Lower leg skin (tissue), 4 donors: ENCODE measurements at regions not wholly inside any gene's neighbourhood (a gene's known extent, or its start where the extent isn't known, plus 50 kb on each side); places are given as distances from the start of the nearest gene placed in this dataset.

Experiments
- DNase-seq, 2 donors: peaks; one replicate each; pipeline ENCODE4 v3.0.0-alpha.2; 2019; ENCODE audit warnings: low spot score in 2 of 2
- H3K4me3 ChIP-seq: fragments of 200-600 bp; sonication (generic); 2 replicates; pipeline ENCODE4 v1.5.1; 2017; ENCODE audit warnings: mild to moderate bottlenecking, low read depth; ENCODE audit not compliant: poor library complexity, severe bottlenecking
- POLR2A ChIP-seq, 2 donors: fragments of 450-650 bp; IDR thresholded peaks; one replicate each; pipeline ENCODE4 v1.6.1; 2016 to 2017; ENCODE audit warnings: antibody characterized with exemption in 2 of 2, mild to moderate bottlenecking in 1 of 2, moderate library complexity in 1 of 2
- WGBS, 2 donors: methylation state at CpG; one replicate each; pipeline ENCODE4 v1.1.5; 2018; 5-methylcytosine and 5-hydroxymethylcytosine counted together
- intact Hi-C: fragments of 100-400 bp; cut with DNase I; formaldehyde crosslinking; loops from one replicate; pipeline ENCODE4 v1.15.0; 2023; ENCODE audit warnings: low total_unique reads
- TF ChIP-seq, protein P1 (sequence below), 3 donors: fragments of 450-650 bp; IDR thresholded peaks; one replicate each; pipeline ENCODE4 v1.5.1; 2016; ENCODE audit warnings: antibody characterized with exemption in 3 of 3, mild to moderate bottlenecking in 3 of 3, moderate library complexity in 2 of 3

DNA sequence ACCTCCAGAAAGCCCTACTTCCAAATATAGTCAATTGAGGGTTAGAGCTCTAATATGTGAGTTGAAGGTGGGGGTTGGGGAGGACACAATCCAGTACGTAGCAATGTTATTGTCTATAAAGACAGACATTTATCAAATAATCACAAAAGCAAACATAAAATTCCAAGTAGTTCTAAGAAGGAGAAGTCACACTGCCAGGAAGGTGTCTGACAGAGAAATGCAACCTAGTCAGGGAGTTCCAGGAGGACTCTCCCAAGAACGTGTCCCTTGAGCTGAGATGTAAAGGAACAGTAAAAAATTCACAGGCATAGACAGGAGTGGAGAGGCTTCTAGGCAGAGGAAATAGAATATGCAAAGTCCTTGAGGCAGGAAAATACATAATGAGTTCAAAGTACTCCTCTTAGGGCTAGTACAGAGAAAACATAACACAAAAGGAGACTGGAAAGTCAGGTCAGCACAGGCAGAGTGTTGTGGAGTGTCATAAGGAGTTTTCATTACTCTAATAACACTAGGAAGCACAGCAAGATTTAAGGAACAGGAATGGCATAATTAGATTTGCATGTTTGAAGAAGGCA is 277.6 kb upstream of the STT3B start:
- DNase-seq: no peak
- no peak overlapping the region for H3K4me3 ChIP-seq
- WGBS, 2 donors: 58 to 73% methylated on average over 2 of the region's 2 CpGs
- intact Hi-C loops: no loop called here
- TF ChIP-seq, protein P1, sequence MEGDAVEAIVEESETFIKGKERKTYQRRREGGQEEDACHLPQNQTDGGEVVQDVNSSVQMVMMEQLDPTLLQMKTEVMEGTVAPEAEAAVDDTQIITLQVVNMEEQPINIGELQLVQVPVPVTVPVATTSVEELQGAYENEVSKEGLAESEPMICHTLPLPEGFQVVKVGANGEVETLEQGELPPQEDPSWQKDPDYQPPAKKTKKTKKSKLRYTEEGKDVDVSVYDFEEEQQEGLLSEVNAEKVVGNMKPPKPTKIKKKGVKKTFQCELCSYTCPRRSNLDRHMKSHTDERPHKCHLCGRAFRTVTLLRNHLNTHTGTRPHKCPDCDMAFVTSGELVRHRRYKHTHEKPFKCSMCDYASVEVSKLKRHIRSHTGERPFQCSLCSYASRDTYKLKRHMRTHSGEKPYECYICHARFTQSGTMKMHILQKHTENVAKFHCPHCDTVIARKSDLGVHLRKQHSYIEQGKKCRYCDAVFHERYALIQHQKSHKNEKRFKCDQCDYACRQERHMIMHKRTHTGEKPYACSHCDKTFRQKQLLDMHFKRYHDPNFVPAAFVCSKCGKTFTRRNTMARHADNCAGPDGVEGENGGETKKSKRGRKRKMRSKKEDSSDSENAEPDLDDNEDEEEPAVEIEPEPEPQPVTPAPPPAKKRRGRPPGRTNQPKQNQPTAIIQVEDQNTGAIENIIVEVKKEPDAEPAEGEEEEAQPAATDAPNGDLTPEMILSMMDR (IDR thresholded peaks at IDR 0.05): no peak
- TF ChIP-seq POLR2A (IDR thresholded peaks at IDR 0.05): no peak

DNA sequence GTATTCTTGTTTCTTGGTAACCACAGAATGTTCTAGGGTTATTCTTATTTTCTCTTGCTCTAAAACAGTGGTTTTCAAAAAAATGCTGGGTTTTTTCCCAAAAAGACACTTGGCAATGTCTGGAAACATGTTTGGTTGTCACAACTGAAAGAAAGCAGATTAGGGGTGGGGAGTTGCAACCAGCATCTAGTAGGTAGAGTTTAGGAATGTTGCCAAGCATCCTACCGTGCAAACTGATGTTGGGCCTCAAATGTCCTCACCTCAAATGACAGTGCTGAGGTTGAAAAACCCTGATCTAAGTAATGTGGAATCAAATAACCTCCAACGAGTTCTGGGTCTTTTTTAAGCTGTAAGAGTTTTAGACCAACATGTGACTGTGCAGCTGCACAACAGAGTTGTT is 270.5 kb upstream of the STT3B start:
- intact Hi-C loops: no loop called here
- TF ChIP-seq, protein P1 (IDR thresholded peaks at IDR 0.05): no peak
- no peak for TF ChIP-seq POLR2A (IDR thresholded peaks at IDR 0.05)
- no peak overlapping the region for H3K4me3 ChIP-seq
- WGBS, 2 donors: 77 to 79% methylated on average over 2 of the region's 2 CpGs
- no peak for DNase-seq

DNA sequence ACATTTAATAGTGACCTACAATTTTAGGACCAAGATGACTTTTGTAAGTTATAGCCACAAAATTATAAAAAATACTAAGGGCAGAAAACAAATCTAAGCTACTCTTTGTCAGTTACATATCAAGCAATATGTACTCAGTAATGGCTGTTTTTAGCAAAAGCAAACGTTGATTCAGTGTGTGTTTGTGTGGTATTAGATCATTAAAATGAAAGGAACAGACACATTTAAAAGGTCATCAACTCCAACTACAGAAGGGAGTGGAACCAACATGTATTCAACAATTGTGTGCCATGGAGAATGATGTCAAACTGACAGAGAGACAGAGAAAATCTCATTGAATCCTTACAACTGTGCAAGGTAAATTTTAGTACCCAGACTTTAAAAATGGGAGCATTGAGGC is 268.8 kb upstream of the STT3B start:
- intact Hi-C loops: no loop called here
- 67 to 71% methylated on average over 1 of the region's 1 CpG for WGBS, 2 donors
- TF ChIP-seq, protein P1 (IDR thresholded peaks at IDR 0.05): no peak
- TF ChIP-seq POLR2A (IDR thresholded peaks at IDR 0.05): no peak
- no peak for DNase-seq
- no peak overlapping the region for H3K4me3 ChIP-seq

DNA sequence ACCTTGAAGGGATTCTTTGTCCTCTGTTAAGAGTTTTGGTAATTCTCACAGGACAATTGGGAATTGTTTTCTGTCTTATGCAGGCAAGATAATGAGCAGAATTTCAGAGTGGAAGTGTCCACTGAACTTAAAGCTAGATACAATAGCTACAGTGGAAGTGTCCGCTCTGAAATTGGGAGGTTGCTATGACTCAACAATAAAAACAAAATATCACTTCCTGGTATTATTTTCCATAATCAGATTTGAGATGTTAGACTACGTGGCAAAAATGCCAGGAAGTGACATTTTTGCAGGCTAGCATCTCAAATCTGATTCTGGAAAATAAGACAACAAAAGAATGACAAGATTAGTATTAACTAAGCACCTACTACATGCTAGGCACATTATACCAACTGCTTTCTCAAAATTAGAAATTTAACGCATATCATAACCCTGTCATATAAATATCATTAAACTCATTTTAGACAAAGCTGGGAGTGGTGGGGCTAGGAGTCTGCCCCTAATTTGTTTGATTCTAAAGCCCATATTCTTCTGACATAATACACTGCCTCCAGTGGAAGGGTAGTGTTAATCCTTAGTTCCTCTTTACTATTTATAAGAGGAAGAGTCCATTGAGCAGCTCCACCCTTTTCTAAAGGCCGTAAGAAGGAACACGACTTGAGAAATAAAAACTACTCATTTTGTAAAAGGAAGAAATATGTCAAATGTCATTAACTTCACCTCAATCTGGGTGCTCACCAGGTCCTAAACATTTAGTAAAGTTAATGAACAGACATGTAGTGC is 266.9 kb upstream of the STT3B start:
- DNase-seq: no peak
- intact Hi-C loops: no loop called here
- 74 to 75% methylated on average over 5 of the region's 5 CpGs for WGBS, 2 donors
- TF ChIP-seq, protein P1 (IDR thresholded peaks at IDR 0.05): no peak
- TF ChIP-seq POLR2A (IDR thresholded peaks at IDR 0.05): no peak
- H3K4me3 ChIP-seq: no peak overlapping the region

DNA sequence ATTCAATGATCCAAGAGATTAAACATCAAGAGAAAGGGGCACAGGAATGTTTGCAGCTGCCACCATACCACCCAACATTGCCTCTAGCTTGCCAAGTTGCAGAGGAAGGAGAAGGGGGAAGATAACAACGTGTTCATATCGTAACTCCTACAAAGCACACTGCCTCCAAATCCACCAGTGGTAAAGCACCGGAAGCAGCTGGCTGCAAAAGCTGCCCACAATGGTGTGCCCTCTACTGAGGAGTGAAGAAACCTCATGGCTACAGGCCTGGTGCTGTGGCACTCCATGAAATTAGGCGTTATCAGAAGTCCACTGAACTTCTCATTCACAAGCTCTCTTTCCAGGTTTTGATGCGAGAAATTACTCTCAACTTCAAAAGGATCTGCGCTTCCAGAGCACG is 263.9 kb upstream of the STT3B start:
- DNase-seq: no peak
- TF ChIP-seq POLR2A (IDR thresholded peaks at IDR 0.05): no peak
- TF ChIP-seq, protein P1 (IDR thresholded peaks at IDR 0.05): no peak
- no peak overlapping the region for H3K4me3 ChIP-seq
- WGBS, 2 donors: 84 to 94% methylated on average over 7 of the region's 7 CpGs
- intact Hi-C loops: no loop called here
